Peyer's patch (tissue), 4 donors: ENCODE measurements at regions not wholly inside any gene's neighbourhood (a gene's known extent, or its start where the extent isn't known, plus 50 kb on each side); places are given as distances from the start of the nearest gene placed in this dataset.
"Not testable (repeated sequence)": the region's sequence is repeated elsewhere in the genome, so short reads cannot be mapped to it uniquely, and the experiment has no call there.

Experiments used
- POLR2A ChIP-seq, 2 donors: fragments of 450-650 bp; IDR thresholded peaks; one replicate each; pipeline ENCODE4 v1.5.1; 2017; ENCODE audit warnings: antibody characterized with exemption in 2 of 2, mild to moderate bottlenecking in 2 of 2, moderate library complexity in 2 of 2
- TF ChIP-seq, protein P1 (sequence below), 6 experiments: fragments of 450-650 bp in 4 of 6; fragments of 200-600 bp in 2 of 6; sonication (generic) in 1 of 6; IDR thresholded peaks; one replicate each; pipeline ENCODE4 v1.5.1; 2017 to 2019; ENCODE audit warnings: antibody characterized with exemption in 6 of 6, mild to moderate bottlenecking in 3 of 6, moderate library complexity in 1 of 6

DNA sequence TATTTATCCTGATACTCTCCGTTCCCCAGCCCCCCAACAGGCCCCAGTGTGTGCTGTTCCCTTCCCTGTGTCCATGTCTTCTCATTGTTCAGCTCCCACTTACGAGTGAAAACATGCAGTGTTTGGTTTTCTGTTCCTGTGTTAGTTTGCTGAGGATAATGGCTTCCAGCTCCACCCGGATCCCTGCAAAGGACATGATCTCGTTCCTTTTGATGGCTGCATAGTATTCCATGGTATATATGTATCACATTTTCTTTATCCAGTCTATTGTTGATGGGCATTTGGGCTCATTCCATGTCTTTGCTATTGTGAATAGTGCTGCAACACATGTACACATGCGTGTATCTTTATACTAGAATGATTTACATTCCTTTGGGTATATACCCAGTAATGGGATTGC, 403.9 kb upstream of the PRKCQ start:
- TF ChIP-seq POLR2A (IDR thresholded peaks at IDR 0.05) = not testable (repeated sequence)
- TF ChIP-seq, protein P1, sequence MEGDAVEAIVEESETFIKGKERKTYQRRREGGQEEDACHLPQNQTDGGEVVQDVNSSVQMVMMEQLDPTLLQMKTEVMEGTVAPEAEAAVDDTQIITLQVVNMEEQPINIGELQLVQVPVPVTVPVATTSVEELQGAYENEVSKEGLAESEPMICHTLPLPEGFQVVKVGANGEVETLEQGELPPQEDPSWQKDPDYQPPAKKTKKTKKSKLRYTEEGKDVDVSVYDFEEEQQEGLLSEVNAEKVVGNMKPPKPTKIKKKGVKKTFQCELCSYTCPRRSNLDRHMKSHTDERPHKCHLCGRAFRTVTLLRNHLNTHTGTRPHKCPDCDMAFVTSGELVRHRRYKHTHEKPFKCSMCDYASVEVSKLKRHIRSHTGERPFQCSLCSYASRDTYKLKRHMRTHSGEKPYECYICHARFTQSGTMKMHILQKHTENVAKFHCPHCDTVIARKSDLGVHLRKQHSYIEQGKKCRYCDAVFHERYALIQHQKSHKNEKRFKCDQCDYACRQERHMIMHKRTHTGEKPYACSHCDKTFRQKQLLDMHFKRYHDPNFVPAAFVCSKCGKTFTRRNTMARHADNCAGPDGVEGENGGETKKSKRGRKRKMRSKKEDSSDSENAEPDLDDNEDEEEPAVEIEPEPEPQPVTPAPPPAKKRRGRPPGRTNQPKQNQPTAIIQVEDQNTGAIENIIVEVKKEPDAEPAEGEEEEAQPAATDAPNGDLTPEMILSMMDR (IDR thresholded peaks at IDR 0.05) = not testable (repeated sequence)
